ENCODE measurements at regions not wholly inside any gene's neighbourhood (a gene's known extent, or its start where the extent isn't known, plus 50 kb on each side); places are given as distances from the start of the nearest gene placed in this dataset.

DNA sequence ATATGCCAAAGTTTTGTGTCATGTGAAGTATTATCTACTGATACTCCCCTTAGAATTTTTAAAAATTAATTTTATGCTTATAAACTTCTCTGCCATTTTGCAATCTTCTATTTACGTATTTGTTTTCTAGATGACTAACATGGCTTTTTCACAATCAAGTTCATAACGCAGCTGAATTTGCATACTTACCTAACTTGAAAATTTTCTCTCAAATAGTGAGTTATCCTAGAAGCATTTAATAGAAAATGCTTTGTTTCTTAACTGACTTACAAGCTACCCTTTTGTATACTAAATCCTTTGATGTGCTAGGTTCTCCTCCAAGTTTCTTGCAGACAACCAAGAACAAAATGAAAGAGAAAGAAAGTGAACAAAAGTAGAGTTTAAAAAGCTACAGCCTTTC, 683.5 kb downstream of the LIG4 start:
- POLR2A ChIA-PET: no interaction called here
- H3K36me3 ChIP-seq (ENCODE audit: control insufficient read depth, insufficient read depth, low read length): no peaks in the 10 kb centered on the region
- in situ Hi-C loops (cut with MboI) (no loop called here), intact Hi-C loops (cut with micrococcal nuclease) (no loop called here)
- no peak overlapping the region for H3K27ac ChIP-seq (ENCODE audit: extremely low read depth, low read depth, low read length)
- no peaks in the 10 kb centered on the region for H3K4me1 ChIP-seq (replicated peaks in 1 of 2; ENCODE audit: control insufficient read depth in 2 of 2, insufficient read depth in 2 of 2, low read length in 2 of 2)
- 0% methylated on average over 2 of the region's 2 CpGs for WGBS (ENCODE audit: insufficient coverage, low coverage, missing lambda C conversion rate)
- no peaks in the 10 kb centered on the region for H4K20me1 ChIP-seq (replicated peaks; ENCODE audit: control insufficient read depth, insufficient read depth, low read length)
- no peak for TF ChIP-seq ZNF316 (IDR thresholded peaks at IDR 0.05)
- TF ChIP-seq HLTF (IDR thresholded peaks at IDR 0.05): no peak
- TF ChIP-seq CBFA2T2 (conservative IDR thresholded peaks at IDR 0.05): no peak
- no peak for TF ChIP-seq TSC22D4 (tag; IDR thresholded peaks at IDR 0.05)
- TF ChIP-seq, protein P1, sequence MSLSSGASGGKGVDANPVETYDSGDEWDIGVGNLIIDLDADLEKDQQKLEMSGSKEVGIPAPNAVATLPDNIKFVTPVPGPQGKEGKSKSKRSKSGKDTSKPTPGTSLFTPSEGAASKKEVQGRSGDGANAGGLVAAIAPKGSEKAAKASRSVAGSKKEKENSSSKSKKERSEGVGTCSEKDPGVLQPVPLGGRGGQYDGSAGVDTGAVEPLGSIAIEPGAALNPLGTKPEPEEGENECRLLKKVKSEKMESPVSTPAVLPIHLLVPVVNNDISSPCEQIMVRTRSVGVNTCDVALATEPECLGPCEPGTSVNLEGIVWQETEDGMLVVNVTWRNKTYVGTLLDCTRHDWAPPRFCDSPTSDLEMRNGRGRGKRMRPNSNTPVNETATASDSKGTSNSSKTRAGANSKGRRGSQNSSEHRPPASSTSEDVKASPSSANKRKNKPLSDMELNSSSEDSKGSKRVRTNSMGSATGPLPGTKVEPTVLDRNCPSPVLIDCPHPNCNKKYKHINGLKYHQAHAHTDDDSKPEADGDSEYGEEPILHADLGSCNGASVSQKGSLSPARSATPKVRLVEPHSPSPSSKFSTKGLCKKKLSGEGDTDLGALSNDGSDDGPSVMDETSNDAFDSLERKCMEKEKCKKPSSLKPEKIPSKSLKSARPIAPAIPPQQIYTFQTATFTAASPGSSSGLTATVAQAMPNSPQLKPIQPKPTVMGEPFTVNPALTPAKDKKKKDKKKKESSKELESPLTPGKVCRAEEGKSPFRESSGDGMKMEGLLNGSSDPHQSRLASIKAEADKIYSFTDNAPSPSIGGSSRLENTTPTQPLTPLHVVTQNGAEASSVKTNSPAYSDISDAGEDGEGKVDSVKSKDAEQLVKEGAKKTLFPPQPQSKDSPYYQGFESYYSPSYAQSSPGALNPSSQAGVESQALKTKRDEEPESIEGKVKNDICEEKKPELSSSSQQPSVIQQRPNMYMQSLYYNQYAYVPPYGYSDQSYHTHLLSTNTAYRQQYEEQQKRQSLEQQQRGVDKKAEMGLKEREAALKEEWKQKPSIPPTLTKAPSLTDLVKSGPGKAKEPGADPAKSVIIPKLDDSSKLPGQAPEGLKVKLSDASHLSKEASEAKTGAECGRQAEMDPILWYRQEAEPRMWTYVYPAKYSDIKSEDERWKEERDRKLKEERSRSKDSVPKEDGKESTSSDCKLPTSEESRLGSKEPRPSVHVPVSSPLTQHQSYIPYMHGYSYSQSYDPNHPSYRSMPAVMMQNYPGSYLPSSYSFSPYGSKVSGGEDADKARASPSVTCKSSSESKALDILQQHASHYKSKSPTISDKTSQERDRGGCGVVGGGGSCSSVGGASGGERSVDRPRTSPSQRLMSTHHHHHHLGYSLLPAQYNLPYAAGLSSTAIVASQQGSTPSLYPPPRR (CRISPR knock-in tag; IDR thresholded peaks at IDR 0.05; ENCODE audit: borderline replicate concordance): no peak
- TF ChIP-seq RBM15 (IDR thresholded peaks at IDR 0.05; ENCODE audit: insufficient read depth, low read length): no peak
- TF ChIP-seq, protein P2, sequence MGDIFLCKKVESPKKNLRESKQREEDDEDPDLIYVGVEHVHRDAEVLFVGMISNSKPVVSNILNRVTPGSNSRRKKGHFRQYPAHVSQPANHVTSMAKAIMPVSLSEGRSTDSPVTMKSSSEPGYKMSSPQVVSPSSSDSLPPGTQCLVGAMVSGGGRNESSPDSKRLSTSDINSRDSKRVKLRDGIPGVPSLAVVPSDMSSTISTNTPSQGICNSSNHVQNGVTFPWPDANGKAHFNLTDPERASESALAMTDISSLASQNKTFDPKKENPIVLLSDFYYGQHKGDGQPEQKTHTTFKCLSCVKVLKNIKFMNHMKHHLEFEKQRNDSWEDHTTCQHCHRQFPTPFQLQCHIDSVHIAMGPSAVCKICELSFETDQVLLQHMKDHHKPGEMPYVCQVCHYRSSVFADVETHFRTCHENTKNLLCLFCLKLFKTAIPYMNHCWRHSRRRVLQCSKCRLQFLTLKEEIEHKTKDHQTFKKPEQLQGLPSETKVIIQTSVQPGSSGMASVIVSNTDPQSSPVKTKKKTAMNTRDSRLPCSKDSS (IDR thresholded peaks at IDR 0.05; ENCODE audit: low read depth, partially characterized antibody): no peak
- TF ChIP-seq ZBED1 (IDR thresholded peaks at IDR 0.05): no peak
- TF ChIP-seq, protein P3, sequence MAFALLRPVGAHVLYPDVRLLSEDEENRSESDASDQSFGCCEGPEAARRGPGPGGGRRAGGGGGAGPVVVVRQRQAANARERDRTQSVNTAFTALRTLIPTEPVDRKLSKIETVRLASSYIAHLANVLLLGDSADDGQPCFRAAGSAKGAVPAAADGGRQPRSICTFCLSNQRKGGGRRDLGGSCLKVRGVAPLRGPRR (CRISPR knock-in tag; IDR thresholded peaks at IDR 0.05): no peak
- no peak for TF ChIP-seq SMARCC2 (IDR thresholded peaks at IDR 0.05; ENCODE audit: low read depth)
- TF ChIP-seq SIN3B (IDR thresholded peaks at IDR 0.05; ENCODE audit: low read depth): no peak
- TF ChIP-seq, protein P4, sequence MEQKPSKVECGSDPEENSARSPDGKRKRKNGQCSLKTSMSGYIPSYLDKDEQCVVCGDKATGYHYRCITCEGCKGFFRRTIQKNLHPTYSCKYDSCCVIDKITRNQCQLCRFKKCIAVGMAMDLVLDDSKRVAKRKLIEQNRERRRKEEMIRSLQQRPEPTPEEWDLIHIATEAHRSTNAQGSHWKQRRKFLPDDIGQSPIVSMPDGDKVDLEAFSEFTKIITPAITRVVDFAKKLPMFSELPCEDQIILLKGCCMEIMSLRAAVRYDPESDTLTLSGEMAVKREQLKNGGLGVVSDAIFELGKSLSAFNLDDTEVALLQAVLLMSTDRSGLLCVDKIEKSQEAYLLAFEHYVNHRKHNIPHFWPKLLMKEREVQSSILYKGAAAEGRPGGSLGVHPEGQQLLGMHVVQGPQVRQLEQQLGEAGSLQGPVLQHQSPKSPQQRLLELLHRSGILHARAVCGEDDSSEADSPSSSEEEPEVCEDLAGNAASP (IDR thresholded peaks at IDR 0.05): no peak
- no TSS peak for BruUV-seq (replicated peaks)
- CTCF ChIA-PET (ENCODE audit: low intra/inter-chr PET ratio): no interaction called here
- no peaks in the 10 kb centered on the region for H3K9me3 ChIP-seq (replicated peaks; ENCODE audit: control insufficient read depth, insufficient read depth, low read depth, low read length)
- H3K4me2 ChIP-seq (ENCODE audit: insufficient read depth, low read length): no peak overlapping the region
- no peaks in the 10 kb centered on the region for H3K79me2 ChIP-seq (ENCODE audit: control insufficient read depth, insufficient read depth, low read length)
- no peaks in the 10 kb centered on the region for H3K27me3 ChIP-seq (ENCODE audit: control insufficient read depth in 2 of 2, insufficient read depth in 2 of 2, low read length in 2 of 2)
- H3K4me3 ChIP-seq: no peak overlapping the region
- ATAC-seq: no peak
- DNase-seq (ENCODE audit: extremely low read depth in 1 of 4, low spot score in 3 of 4): no peak
- H3K9me1 ChIP-seq (ENCODE audit: control insufficient read depth, insufficient read depth, low read length): no peaks in the 10 kb centered on the region
- no peak overlapping the region for H2AFZ ChIP-seq (ENCODE audit: low read depth, low read length)
- no peak for FAIRE-seq
- H3K9ac ChIP-seq (ENCODE audit: insufficient read depth in 1 of 2, low read depth in 2 of 2, low read length in 2 of 2): no peak overlapping the region

Data from K562 (cell line).